HFF-Myc (cell line): ENCODE measurements at regions not wholly inside any gene's neighbourhood (a gene's known extent, or its start where the extent isn't known, plus 50 kb on each side); places are given as distances from the start of the nearest gene placed in this dataset.

Experiments
- DNase-seq: peaks from one replicate; pipeline ENCODE4 v3.0.0-alpha.2; 2011; ENCODE audit warnings: low read depth; ENCODE audit errors: extremely low read depth
- H3K4me3 ChIP-seq: replicated peaks from 2 replicates; pipeline ENCODE4 v1.5.1; 2011; ENCODE audit warnings: low read depth, mild to moderate bottlenecking, control low read depth, low read length
- TF ChIP-seq, protein P1 (sequence below): IDR thresholded peaks from 2 replicates; pipeline ENCODE4 v1.5.1; 2012; ENCODE audit warnings: mild to moderate bottlenecking, low read depth, low read length, control low read depth; ENCODE audit errors: missing control alignments

DNA sequence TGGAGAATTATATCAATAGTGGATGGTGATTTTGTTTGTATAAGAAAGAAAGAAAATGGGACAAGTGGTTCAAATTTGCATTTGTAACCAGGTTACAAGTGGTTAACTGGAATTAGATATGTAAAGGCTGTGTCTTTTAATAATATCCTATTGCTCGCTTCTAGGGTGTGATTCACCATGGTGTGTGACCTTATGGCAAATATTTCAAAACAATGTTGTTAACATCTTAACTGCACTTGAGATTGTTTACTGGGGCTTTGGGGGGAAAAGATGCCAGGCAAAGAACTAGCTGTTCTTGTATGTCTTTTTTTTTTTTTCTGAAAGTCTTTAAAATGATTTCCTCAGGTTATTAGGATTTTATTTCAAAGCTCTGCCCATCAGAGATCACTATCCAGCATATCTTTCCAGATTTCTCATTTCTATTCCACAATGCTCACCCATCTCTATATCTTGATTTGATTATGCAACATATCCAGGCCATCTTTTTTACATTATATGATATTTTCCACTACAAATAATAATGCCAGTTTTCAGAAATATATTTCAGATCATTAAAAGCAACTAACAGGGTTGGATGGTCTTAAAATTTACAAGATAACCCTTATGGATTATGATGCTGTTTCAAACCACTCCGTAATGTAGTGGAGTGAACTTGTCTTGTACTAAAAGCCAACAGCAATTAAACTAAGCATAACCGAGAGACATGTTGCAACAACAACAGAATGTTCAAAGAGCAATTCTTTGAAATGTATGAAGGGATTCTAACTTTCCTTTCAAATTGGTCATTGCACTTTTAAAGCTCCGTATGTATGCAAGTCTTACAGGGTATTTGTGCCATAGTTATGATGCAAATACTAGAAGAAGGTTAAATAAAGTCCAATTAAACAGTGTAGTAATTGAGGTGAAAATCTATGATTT is 341.5 kb upstream of the ETAA1 start:
- no peak overlapping the region for H3K4me3 ChIP-seq
- no peak for DNase-seq
- TF ChIP-seq, protein P1, sequence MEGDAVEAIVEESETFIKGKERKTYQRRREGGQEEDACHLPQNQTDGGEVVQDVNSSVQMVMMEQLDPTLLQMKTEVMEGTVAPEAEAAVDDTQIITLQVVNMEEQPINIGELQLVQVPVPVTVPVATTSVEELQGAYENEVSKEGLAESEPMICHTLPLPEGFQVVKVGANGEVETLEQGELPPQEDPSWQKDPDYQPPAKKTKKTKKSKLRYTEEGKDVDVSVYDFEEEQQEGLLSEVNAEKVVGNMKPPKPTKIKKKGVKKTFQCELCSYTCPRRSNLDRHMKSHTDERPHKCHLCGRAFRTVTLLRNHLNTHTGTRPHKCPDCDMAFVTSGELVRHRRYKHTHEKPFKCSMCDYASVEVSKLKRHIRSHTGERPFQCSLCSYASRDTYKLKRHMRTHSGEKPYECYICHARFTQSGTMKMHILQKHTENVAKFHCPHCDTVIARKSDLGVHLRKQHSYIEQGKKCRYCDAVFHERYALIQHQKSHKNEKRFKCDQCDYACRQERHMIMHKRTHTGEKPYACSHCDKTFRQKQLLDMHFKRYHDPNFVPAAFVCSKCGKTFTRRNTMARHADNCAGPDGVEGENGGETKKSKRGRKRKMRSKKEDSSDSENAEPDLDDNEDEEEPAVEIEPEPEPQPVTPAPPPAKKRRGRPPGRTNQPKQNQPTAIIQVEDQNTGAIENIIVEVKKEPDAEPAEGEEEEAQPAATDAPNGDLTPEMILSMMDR = no peak

DNA sequence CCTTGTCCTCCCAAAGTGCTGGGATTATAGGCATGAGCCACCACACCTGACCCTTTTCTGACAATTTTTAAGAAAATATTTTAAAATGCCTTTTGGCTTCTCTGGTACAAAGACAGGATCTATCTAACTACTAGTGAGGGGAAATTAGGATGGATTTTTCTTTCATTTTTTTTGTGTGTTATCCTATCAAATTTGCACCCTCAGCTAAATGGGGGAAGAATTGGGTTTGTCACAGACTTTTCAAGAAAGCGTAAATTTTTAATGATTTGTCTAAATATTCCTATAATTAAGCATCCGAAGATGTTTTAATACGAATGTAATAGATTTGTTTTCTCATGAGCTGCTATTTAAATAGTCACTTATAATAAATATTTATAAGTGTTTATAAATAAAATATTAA is 340.0 kb upstream of the ETAA1 start:
- no peak for DNase-seq
- TF ChIP-seq, protein P1 = no peak
- no peak overlapping the region for H3K4me3 ChIP-seq

DNA sequence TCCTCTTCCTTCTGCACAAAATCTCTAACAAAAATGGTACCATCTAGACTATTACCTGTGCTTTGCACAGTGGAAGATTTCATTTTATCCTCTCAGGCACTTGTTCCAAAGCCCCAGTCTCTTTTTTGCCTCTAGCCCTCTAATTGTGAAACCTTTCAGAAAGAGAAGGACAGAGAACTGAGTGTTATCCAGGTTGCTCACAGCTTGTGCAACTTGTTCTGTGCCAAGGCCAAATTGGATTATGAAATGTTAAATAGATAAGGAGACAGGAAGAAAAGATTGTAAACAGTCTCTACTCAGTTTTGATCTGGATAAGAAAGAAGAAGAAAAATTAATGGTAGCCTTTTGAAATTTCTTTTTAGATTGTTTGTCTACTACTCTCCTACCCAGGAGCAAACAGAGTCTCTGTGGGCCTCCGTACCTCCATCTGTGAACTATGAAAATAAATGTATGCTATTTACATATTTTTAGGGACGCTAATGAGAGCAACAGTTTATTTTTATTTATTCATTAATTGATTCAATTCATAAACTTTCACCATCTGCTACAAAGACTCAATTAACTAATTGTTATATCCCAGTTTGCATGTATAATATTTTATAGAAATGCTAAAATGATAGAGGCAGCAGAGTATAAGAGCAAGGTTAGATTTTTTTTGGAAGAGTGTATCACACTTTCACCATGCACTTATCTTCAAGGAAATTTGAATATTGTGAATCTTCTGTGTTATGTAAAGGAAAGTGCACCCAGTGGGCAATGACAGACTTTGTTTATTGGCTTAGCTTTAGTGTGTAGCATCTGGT is 339.0 kb upstream of the ETAA1 start:
- TF ChIP-seq, protein P1 = no peak
- H3K4me3 ChIP-seq = no peak overlapping the region
- no peak for DNase-seq

DNA sequence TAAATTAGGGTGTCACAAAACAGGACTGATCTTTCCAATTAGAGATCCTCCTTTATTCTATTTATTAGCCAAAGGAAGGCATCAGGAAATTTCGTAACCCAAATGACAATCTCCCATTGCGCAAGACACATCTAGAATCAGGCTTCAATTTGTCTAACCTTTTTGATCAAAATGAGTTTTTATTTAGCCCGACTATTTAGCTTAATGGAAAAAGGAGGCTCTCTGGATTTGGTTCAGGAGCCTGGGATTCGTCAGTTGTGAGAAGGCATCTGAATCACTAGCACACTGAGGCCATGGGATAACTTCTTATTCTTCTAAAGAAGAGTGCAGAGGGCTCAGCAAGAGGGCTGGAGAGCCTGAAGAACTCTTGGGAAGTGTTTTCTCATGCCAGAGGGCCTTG is 332.1 kb upstream of the ETAA1 start:
- no peak for DNase-seq
- TF ChIP-seq, protein P1 = no peak
- H3K4me3 ChIP-seq = no peak overlapping the region

DNA sequence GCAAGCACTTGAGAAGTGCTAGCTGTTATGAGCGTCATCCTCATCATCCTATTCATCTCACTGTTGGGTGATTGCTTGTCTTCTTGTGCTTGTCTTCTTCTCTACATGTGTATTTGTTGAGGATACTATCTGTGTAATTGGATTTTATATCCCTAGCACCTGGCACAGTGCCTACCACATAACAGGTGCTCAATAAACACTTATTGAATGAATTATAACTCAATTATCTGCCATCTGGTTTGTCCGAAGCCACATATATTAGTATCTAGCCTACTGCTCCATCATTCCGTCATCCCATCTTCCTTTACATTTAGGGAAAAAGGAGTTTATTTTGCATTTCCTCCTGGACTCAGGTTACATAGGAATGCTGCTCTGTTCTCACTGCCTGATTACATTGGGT is 330.4 kb upstream of the ETAA1 start:
- no peak for DNase-seq

DNA sequence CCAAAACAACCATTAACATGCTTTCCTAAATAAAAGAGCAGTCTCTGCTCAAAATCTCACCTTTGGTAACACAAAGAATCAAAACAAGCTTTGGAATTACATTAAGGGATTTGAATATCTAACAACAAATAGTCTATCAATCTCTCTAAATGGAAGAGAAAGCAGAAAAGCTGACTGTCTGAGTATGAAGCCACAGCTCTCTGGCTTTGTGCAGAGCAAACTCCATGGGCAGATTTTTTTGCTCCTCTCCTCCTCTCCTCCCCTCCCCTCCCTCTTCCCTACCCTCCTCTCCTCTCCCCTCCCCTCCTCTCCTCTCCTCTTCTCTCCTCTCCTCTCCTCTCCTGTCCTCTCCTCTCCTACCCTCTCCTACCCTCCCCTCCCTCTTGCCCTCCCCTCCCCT is 329.5 kb upstream of the ETAA1 start:
- no peak overlapping the region for H3K4me3 ChIP-seq
- TF ChIP-seq, protein P1 = no peak
- no peak for DNase-seq

More for the DNA sequence above, 330.4 kb upstream of the ETAA1 start:
- TF ChIP-seq, protein P1 = no peak
- no peak overlapping the region for H3K4me3 ChIP-seq
